ENCODE measurements at regions not wholly inside any gene's neighbourhood (a gene's known extent, or its start where the extent isn't known, plus 50 kb on each side); places are given as distances from the start of the nearest gene placed in this dataset.

- no peak for DNase-seq (ENCODE audit: low read depth in 2 of 3, low spot score in 1 of 3)
Observed at GRCh38 chr3:104596551-104596950, 770.2 kb upstream of the ALCAM start.

DNA sequence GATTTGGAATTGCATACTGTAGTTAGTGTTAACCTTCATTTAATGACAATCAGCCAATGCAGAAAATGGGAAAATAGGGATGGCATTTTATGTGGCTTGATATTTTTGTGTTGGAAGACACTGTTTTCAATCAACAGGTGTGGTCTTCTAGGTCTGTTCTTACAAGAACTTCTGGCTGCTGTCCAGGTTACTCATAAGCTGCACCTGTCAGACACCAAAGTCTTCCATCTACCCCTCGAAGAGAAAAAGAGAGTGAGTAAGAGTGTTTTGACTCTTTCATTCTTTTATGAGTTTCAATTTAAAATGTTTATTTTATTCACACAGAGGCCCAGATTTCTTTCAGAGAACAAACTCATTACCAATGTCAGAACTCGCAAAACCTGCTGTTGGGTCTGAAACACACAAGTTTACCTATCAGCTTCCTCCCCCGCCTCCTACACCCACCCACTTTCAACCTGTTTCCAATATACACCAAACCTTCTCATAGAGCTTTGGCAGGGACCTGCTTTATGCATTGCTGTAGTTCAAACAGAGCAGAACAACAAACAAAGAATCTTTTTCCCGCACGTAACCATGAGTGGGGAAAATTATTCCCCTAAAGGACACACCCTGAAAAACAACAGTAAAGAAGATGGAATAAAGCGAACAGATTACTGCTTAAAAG is 767.7 kb upstream of the ALCAM start:
- DNase-seq (ENCODE audit: low read depth in 2 of 3, low spot score in 1 of 3) = no peak

- no peak for DNase-seq (ENCODE audit: low read depth in 2 of 3, low spot score in 1 of 3)
Observed at GRCh38 chr3:104604326-104605010, 762.2 kb upstream of the ALCAM start.

DNA sequence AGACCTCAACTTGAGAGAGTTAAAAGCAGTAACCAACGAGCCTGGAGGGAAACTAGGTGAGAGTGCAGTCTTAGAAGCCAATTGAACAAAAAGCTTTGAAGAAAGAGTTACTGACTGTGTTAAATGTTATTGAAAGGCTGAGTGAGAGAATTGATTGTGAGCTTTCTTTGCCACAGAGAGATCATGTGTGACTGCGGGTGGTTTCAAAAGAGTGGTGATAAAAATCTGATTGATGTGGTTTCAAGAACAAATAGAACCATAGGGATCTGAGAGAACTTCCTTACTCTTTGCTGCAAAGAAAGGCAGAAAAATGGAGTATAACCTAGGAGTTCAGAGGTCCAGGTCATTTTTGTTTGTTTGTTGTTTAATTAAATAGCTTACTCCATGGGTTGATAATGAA is 759.9 kb upstream of the ALCAM start:
- no peak for DNase-seq (ENCODE audit: low read depth in 2 of 3, low spot score in 1 of 3)

- DNase-seq (ENCODE audit: low read depth in 2 of 3, low spot score in 1 of 3) = no peak
Observed at GRCh38 chr3:104610730-104611652, 755.7 kb upstream of the ALCAM start.

- DNase-seq (ENCODE audit: low read depth in 2 of 3, low spot score in 1 of 3) = no peak
Observed at GRCh38 chr3:104612218-104612617, 754.5 kb upstream of the ALCAM start.

DNA sequence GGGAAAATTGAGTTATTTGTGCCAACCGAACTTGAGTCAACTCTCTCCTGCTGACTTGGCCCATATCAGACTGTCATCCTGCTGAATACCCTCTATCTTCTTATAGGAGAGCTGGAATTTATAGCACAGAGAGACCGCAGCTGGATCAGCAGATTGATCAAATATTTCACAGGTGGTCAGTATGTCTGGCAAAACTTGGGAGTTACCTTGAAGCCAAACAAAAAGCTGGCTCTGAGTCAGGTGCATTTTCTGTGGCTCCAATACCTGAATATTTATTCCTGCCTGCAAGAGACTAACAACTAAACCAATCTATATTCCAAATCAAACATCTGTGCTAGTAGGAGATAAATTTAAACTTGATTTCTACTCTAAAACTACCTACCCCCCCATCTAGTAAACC is 752.1 kb upstream of the ALCAM start:
- DNase-seq (ENCODE audit: low read depth in 2 of 3, low spot score in 1 of 3) = no peak

DNA sequence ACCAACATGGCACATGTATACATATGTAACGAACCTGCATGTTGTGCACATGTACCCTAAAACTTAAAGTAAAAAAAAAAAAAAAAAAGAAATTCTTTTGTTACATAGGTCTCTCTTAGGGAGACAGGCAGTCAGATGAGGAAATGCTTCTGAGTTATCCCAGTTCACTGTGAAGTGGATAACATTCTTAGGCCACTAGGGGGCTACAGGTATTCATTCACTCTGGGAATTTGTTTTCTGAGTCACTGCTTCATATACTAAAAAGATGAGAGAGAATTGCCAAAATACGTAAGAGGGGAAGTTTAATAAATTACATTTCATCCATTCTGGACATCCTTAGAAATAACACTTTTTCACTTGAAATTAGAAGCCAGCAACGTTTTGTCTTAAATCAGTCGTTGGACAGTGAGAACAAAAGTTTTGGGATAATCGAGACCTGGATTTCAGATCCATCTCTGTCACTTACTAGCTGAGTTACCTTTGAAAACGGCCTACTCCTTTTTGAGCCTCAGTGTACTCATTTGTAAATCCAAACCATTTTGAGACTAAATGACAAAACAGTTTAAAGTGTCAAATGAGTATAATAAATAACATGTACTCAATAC is 738.4 kb upstream of the ALCAM start:
- DNase-seq (ENCODE audit: low read depth in 2 of 3, low spot score in 1 of 3) = no peak

GRCh38 chr3:104629038-104629437 is 737.7 kb upstream of the ALCAM start:
- DNase-seq (ENCODE audit: low read depth in 2 of 3, low spot score in 1 of 3) = no peak

GRCh38 chr3:104631254-104631653 is 735.5 kb upstream of the ALCAM start:
- DNase-seq (ENCODE audit: low read depth in 2 of 3, low spot score in 1 of 3) = no peak

- no peak for DNase-seq (ENCODE audit: low read depth in 2 of 3, low spot score in 1 of 3)
Observed at GRCh38 chr3:104632521-104632920, 734.2 kb upstream of the ALCAM start.

DNA sequence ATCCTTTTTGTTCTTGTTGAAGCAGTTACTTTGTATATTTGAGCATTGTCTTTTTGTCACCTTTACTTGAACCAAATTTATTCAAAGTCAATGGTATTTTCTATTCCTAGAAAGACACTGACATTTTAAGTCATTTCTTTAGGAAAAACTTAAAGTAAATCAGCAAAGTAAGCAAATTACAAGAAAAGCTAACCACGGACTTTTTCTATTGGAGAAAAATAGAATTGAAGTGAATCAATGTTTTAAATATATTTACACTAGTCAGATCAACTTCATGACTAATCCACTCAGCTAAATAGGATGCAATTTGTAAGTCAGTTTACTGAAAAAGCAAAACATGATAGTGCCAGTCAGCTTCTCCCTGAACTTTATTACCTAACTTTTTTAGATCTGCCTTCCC is 733.8 kb upstream of the ALCAM start:
- no peak for DNase-seq (ENCODE audit: low read depth in 2 of 3, low spot score in 1 of 3)

DNA sequence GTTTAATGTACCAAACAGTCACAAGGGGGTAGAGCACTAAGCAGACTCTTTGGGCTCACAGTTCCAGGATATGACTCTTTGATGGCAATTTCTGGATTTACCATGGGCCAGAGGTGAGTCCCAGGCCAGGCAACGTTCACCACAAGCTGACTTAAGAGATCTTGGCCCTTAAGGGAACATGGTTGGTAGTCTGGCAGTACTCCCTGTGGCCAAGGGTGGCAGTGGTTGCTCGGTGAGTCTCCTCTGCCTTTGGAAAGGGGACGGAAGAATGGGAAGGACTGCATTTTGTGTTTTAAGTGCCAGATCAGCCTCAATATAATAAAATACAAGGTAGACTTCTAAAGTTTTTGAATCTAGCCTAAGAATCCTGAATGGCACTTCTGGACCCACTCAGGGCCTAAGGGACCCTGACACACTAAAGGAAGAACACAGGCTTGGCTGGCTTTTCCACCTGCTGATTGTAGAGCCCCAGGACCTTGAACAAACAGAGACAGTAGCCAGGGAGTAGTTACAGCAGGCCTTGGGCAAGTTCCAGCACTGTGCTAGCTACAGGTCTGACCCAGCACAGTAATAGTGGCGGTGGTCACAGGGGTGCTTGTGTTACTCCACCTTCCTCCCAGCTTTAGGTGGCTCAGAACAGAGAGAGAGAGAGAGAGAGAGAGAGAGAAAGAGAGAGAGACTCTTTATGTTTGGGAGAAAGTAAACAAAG is 730.7 kb upstream of the ALCAM start:
- DNase-seq (ENCODE audit: low read depth in 2 of 3, low spot score in 1 of 3) = no peak

DNA sequence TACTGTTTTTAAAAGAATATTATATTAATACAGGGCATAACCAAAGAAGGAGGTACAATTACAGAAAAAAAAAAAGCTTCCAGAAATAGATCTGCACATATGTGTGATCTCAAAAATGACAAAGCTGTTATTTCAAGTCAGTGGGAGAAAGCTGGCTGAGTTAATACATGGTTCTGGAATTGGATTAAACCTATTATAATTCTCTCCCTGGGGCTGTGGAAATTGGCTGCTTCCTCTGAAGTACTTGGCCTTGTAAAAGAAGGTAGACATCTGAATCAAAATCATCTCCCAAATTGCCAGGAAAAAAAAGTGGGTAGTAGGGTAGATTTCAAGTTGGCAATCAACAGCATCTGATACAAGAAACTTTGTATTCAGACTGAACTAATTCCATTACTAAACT is 723.9 kb upstream of the ALCAM start:
- no peak for DNase-seq (ENCODE audit: low read depth in 2 of 3, low spot score in 1 of 3)

- no peak for DNase-seq (ENCODE audit: low read depth in 2 of 3, low spot score in 1 of 3)
Observed at GRCh38 chr3:104646196-104646595, 720.5 kb upstream of the ALCAM start.

DNA sequence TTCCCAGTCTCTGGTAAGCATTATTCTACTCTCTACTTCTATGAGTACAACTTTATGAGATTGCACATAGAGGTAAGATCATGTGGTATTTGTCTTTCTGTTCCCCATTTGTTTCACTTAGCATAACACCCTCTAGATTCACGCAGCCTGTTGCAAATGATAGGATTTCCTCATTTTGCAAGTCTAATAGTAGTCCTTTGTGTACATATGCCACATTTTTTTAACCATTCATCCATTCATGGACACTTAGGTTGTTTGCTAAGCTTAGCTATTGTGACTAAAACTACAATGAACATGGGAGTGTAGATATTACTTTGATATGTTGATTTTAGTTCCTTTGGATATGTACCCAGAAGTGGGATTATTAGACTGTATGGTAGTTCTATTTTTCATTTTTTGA is 717.9 kb upstream of the ALCAM start:
- no peak for DNase-seq (ENCODE audit: low read depth in 2 of 3, low spot score in 1 of 3)

- no peak for DNase-seq (ENCODE audit: low read depth in 2 of 3, low spot score in 1 of 3)
Observed at GRCh38 chr3:104669083-104669482, 697.6 kb upstream of the ALCAM start.

- DNase-seq (ENCODE audit: low read depth in 2 of 3, low spot score in 1 of 3) = no peak
Observed at GRCh38 chr3:104672331-104672730, 694.4 kb upstream of the ALCAM start.

GRCh38 chr3:104673981-104674380 is 692.7 kb upstream of the ALCAM start:
- DNase-seq (ENCODE audit: low read depth in 2 of 3, low spot score in 1 of 3) = no peak

- DNase-seq (ENCODE audit: low read depth in 2 of 3, low spot score in 1 of 3) = no peak
Observed at GRCh38 chr3:104676241-104676640, 690.5 kb upstream of the ALCAM start.

DNA sequence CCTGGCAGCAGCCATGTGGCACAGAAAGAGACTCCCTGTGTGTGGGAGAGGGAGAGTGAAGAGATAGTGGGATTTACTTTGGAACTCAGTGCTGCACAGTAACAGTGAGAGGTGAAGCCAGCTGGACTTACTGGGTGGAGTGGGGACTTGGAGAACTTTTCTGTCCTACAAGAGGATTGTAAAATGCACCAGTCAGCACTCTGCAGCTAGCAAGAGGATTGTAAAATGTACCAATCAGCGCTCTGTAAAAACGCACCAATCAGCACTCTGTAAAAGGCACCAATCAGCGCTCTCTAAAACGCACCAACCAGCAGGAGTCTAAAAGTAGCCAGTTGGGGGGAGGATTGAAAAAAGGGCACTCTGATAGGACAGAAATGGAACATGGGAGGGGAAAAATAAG is 688.8 kb upstream of the ALCAM start:
- no peak for DNase-seq (ENCODE audit: low read depth in 2 of 3, low spot score in 1 of 3)

Data from stimulated activated CD4-positive, alpha-beta T cell treated with anti-CD3 and anti-CD28 coated beads, Interleukin-12 subunit alpha, Interleukin-12 subunit beta, amount 100 ng/mL, for 48 hours (primary cell).